ENCODE measurements at regions not wholly inside any gene's neighbourhood (a gene's known extent, or its start where the extent isn't known, plus 50 kb on each side); places are given as distances from the start of the nearest gene placed in this dataset.

- Histone ChIP-seq H3K36me3 (no peaks in the 10 kb centered on the region), H3K4me1 (peaks cover 0 to 7% (median 0%) of the 10 kb centered on the region in 9 donors), H3K27me3 (no peaks in the 10 kb centered on the region), H3K4me3 (no peak overlapping the region), H3K27ac (no peak overlapping the region), H3K9me3 (peaks cover 0 to 11% (median 0%) of the 10 kb centered on the region in 11 donors)
- no peak for TF ChIP-seq CTCF (IDR thresholded peaks at IDR 0.05)
- intact Hi-C loops (cut with DNase I), result no loop called here
- peak; percentile 29 to 89 (median 74) for ATAC-seq
- WGBS, 2 donors, result 52 to 57% methylated on average over 6 of the region's 6 CpGs
- no peak for DNase-seq
Measured at GRCh38 chr15:24862726-24863521, 91.9 kb upstream of the SNRPN start.

- Histone ChIP-seq H3K4me3 (no peak overlapping the region), H3K9me3 (peaks cover 0 to 15% (median 0%) of the 10 kb centered on the region in 11 donors), H3K36me3 (no peaks in the 10 kb centered on the region), H3K4me1 (peaks cover 0 to 7% (median 0%) of the 10 kb centered on the region in 9 donors), H3K27ac (no peak overlapping the region), H3K27me3 (no peaks in the 10 kb centered on the region)
- ATAC-seq (no peak), DNase-seq (no peak)
- TF ChIP-seq CTCF (IDR thresholded peaks at IDR 0.05), result no peak
- 68 to 69% methylated on average over 4 of the region's 4 CpGs for WGBS, 2 donors
- intact Hi-C loops (cut with DNase I), result no loop called here
Measured at GRCh38 chr15:24865303-24865702, 89.5 kb upstream of the SNRPN start.

- H3K36me3 ChIP-seq, result no peaks in the 10 kb centered on the region
- 77 to 80% methylated on average over 7 of the region's 7 CpGs for WGBS, 2 donors
- intact Hi-C loops (cut with DNase I), result loop anchor here in 1 of 10 donors (10.0 kb wide), 1 partner anchor 58 kb away; no protein-coding TSS in a partner anchor
- no peak for DNase-seq
- peaks cover 0 to 40% (median 4%) of the 10 kb centered on the region in 11 donors for H3K9me3 ChIP-seq
- no peak overlapping the region for H3K27ac ChIP-seq
- TF ChIP-seq CTCF (IDR thresholded peaks at IDR 0.05), result no peak
- no peak for ATAC-seq
- H3K4me3 ChIP-seq, result no peak overlapping the region
- H3K4me1 ChIP-seq, result no peaks in the 10 kb centered on the region
- H3K27me3 ChIP-seq, result no peaks in the 10 kb centered on the region
Measured at GRCh38 chr15:24877174-24877573, 77.6 kb upstream of the SNRPN start.

GRCh38 chr15:24878153-24878552 lies 76.6 kb upstream of the SNRPN start:
- Histone ChIP-seq H3K9me3 (peaks cover 0 to 44% (median 4%) of the 10 kb centered on the region in 11 donors), H3K36me3 (no peaks in the 10 kb centered on the region), H3K4me1 (no peaks in the 10 kb centered on the region), H3K27ac (no peak overlapping the region), H3K27me3 (no peaks in the 10 kb centered on the region), H3K4me3 (peak overlapping the region in 8 of 10 donors; percentile 13 to 54 (median 38))
- intact Hi-C loops (cut with DNase I), result loop anchor here in 1 of 10 donors (10.0 kb wide), 1 partner anchor 57 kb away; no protein-coding TSS in a partner anchor
- no peak for TF ChIP-seq CTCF (IDR thresholded peaks at IDR 0.05)
- DNase-seq (peak; percentile 15 to 28), ATAC-seq (peak in 4 of 8 donors; percentile 76 to 87 (median 83))
- 24 to 47% methylated on average over 37 of the region's 37 CpGs for WGBS, 2 donors

Measured in heart right ventricle (tissue), 16 donors.